ENCODE measurements at regions not wholly inside any gene's neighbourhood (a gene's known extent, or its start where the extent isn't known, plus 50 kb on each side); places are given as distances from the start of the nearest gene placed in this dataset.

DNA sequence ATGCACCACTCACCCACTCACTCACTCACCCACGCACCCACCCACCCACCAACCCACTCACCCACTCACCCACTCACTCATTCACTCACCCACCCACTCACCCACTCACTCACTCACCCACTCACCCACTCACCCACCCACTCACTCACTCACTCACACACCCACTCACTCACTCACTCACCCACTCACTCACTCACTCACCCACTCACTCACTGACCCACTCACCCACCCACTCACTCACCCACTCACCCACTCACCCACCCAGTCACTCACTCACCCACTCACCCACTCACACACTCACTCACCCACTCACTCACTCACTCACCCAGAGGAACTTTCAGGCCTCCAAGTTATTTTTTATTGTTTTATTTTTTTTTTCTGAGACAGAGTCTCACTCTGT is 93.1 kb upstream of the MKI67 start:
- H3K4me3 ChIP-seq (ENCODE audit: low read length): no peak overlapping the region
- DNase-seq (ENCODE audit: low read depth, low spot score): no peak

DNA sequence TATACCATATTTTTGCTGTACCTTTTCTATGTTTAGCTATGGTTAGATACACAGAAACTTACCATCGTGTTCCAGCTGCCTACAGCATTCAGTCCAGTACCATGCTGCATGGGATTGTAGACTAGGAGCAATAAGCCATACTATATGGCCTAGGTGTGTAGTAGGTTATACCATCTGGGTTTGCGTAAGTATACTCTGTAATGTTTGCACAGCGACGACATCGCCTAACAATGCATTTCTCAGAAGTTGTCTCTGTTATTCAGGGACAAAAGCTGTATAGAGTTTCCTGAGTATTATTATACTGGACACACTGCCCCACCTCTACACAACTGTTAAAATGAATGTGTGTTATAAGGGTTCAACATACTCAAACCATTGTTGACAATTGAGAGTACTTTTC is 93.8 kb upstream of the MKI67 start:
- no peak overlapping the region for H3K4me3 ChIP-seq (ENCODE audit: low read length)
- no peak for DNase-seq (ENCODE audit: low read depth, low spot score)

DNA sequence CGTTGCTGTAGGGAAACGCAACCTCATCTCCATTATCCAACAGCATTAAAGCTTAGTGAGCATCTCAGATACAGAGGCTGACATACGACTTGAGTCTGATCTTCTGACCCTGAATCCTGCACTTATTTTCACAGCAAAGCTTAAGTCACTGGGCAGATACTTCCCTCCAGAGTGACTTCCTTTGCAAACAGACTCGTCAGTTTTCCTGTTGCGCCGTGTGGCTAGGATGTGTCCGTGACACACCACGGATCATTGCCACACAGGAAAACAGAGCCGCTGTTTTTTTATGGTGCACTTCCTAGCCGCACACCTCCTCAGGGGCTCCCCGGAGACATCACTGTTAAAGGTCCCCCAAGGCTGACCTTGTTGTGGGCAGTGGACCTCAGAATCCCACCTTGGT is 94.9 kb upstream of the MKI67 start:
- DNase-seq (ENCODE audit: low read depth, low spot score): no peak
- no peak overlapping the region for H3K4me3 ChIP-seq (ENCODE audit: low read length)

DNA sequence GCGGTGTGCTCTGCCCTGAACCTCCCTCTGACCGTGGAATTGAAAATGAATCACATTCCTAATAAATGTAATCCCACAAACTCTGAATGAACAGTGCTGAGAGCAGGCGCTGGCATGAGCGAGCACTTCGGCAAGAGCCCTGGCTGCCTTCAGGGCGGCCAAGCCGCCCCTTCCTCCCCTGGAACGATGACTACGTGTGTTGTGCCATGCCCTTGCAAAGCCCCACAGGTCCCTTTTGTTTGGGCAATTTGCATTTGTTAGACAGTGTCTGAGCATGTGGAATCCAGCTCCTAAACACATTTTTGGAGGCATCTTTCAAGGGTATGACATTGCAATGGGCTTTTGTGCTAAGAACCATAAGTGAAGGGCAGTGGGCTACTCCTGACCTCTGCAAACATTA is 95.6 kb upstream of the MKI67 start:
- no peak for DNase-seq (ENCODE audit: low read depth, low spot score)
- no peak overlapping the region for H3K4me3 ChIP-seq (ENCODE audit: low read length)

DNA sequence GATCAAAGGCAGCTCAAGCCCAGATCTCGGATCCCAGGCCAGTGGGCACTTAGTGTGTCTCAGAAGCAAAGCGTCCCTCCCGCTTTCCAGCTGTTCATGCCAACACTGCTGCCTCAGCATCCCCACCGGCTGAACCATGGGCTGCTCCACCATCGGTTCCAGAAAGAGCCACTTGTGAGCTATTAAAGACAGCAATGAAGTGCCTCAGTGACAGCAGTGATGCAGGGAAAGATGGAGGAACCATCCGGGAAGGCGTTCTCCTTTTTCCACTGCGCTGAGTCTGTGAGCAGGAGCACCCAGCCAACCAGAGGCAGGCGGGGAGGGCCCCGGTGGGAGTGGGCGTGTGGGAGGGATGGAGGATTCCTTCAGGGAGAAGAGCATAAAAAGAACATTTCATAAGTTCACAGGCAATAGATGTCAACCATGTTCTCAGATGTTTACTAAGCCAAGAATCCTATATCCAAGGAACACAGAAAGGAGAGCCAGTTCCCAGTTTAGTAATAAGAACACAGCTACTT is 96.2 kb upstream of the MKI67 start:
- DNase-seq (ENCODE audit: low read depth, low spot score): no peak

DNA sequence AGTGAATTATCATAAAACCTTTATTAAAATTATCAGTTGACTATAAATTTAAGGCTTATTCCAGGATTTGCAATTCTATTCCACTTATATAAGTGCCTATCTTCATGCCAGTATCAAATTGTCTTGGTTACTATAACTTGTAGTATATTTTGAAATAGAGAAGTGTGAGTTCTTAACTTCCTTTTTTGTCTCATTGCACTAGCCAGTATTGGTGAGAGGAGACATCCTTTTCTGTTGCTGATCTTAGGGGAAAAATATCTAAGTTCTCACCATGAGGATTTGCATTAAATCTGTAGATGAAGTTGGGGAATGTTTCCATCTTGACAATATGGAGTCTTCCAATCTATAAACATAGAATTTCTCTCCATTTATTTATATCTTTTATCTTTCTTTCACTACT is 104.2 kb upstream of the MKI67 start:
- H3K4me3 ChIP-seq (ENCODE audit: low read length): no peak overlapping the region
- DNase-seq (ENCODE audit: low read depth, low spot score): no peak

More for the DNA sequence above, 96.2 kb upstream of the MKI67 start:
- no peak overlapping the region for H3K4me3 ChIP-seq (ENCODE audit: low read length)

DNA sequence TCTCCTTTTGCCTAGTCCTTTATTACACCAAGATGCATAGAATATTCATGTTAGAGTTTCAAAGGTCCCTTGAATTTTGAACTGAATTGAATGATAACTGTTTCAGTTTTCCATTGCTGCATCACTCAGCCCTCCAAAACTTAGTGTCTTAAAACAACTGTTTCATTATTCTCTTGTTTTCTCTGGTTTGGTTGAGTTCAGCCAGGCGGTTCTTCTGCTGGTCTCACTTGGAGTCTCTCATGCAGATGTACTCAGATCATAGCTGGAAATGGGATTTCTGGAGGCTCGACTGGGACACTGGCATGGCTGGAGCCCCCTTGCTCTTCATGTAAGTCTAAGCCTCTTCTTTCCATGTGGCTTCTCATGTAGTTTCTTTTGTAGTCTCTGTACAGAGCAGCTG is 107.2 kb upstream of the MKI67 start:
- H3K4me3 ChIP-seq (ENCODE audit: low read length): no peak overlapping the region
- DNase-seq (ENCODE audit: low read depth, low spot score): no peak

DNA sequence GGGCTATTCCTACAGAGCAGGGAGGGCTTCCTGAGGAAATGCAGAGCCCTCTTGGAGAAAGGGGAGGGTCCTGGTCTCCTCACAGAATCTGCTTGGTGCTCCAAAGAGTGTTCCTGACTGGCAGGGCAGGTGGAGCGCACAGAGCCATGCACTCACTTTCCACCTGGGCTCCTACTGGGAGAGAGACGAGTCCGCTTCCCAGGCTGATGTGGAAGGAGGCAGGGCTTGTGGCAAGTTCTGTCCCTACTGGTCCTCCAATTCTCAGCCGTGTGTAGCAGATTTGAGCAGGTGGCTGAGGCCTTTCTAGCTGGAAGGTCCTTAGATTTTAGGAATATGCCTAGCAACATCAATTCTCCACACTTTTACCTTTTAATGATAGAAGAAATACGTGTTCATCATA is 111.5 kb upstream of the MKI67 start:
- no peak overlapping the region for H3K4me3 ChIP-seq (ENCODE audit: low read length)
- no peak for DNase-seq (ENCODE audit: low read depth, low spot score)

DNA sequence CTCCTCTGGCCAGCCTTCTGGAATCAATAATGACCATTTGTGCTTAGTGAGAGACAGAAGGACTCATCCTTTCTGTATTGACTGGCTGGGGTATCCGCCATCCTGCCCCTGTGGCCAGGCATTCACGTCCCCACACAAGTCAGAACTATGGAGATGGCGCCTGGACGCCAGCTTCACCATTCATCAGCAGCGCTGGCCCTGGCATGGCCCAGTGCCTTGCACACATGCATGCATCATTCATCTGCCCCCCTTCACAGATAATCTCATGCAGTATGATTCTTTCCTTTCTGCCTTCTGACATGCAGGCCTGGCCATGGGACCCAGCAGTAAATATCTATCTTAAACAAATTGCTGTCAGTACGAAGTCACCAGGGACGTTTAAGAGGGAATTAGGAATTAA is 114.8 kb upstream of the MKI67 start:
- no peak for DNase-seq (ENCODE audit: low read depth, low spot score)
- H3K4me3 ChIP-seq (ENCODE audit: low read length): no peak overlapping the region

DNA sequence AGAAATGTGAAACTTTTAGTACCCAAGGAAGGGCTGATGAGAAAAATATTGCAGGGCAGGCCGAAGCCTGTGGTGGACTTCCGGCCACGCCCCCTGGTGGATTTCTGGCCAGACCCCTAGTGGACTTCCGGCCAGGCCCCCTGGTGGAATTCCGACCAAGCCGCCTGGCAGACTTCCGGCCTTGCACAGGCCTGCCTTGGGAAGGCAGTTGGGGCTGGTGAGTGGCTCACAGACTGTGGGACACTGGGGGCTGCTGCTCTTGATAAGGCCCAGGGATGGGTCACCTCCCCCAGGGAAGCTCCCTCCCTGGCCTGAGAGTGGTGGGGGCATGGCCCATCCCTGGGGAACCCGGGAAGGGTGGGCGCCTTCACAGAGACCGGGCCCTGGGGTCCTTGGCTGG is 116.4 kb upstream of the MKI67 start:
- H3K4me3 ChIP-seq (ENCODE audit: low read length): no peak overlapping the region
- no peak for DNase-seq (ENCODE audit: low read depth, low spot score)

DNA sequence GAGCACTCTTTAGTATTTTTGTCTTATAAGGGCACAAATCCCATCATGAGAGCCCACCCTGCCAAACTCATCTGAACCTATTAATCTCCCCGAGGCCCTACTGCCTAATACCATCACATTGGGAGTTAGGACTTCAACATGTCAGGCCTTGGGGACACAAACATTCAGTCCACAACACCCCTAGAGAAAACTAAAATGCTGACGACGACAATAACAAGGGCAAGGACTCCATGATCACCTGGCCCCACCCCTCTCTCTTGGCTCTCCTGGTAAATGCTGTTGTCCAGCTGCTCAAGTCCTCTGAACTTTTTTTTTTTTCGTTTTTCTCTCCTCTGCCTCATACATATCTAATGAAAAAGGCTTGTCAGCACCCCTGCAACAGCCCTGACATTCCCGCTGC is 118.8 kb upstream of the MKI67 start:
- H3K4me3 ChIP-seq (ENCODE audit: low read length): no peak overlapping the region
- DNase-seq (ENCODE audit: low read depth, low spot score): no peak

DNA sequence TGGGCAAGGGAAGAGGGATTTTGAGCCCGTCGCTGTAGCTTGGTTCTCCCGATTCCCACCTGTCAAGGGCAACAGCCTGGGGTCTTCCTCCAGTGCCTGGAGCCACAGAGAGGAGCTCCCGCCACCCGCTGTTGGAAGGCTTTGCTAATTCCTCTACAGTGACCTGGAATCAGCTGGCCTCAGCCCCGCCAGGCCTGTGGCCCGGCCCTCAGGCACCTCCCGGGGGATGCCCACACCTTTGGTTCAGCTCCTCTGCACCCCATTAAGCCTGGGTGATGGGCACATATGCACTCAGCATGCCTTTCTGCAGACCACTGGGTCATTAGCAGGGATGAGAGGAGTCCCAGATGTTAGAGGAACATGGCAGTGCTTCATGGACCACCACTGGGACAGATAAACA is 121.4 kb upstream of the MKI67 start:
- no peak for DNase-seq (ENCODE audit: low read depth, low spot score)
- no peak overlapping the region for H3K4me3 ChIP-seq (ENCODE audit: low read length)

DNA sequence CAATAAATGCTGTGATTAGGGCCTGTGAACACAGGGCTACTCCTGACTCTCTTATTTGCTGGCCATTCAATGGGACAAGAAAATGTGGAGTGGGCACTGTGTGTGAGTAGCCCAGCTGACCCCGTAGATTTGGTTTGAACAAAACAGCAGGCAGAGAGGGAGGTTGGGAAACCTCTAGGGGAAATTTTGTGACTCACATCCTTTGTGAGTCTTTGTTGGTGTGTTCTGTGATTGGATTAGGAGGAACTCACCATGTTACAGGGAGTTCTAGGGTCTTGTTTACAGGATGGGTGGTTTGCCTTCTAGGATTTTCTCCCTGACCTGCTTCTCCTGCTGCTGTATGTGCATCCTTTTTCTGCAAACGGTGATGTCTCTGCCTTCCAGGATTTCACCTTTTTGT is 128.3 kb upstream of the MKI67 start:
- DNase-seq (ENCODE audit: low read depth, low spot score): no peak
- H3K4me3 ChIP-seq (ENCODE audit: low read length): no peak overlapping the region

DNA sequence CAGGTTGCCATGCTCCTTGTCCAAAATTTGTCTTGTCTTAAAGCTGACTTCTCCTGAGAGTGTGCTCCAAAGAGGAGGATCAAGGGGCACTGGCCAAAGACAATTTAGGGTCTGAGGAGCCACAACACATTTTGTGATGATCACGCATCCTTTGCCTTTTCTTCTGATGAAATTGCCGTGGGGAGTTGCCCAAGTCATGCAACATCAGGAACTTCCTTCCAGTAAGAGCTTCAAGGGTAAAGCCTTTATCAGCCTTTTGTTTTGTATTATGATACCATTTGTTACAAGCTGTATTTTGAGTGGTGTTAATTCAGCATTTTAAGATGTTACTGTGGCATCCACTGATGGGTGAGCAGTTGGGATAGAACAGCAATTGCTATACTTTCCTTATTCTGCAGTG is 131.2 kb upstream of the MKI67 start:
- DNase-seq (ENCODE audit: low read depth, low spot score): no peak
- no peak overlapping the region for H3K4me3 ChIP-seq (ENCODE audit: low read length)

DNA sequence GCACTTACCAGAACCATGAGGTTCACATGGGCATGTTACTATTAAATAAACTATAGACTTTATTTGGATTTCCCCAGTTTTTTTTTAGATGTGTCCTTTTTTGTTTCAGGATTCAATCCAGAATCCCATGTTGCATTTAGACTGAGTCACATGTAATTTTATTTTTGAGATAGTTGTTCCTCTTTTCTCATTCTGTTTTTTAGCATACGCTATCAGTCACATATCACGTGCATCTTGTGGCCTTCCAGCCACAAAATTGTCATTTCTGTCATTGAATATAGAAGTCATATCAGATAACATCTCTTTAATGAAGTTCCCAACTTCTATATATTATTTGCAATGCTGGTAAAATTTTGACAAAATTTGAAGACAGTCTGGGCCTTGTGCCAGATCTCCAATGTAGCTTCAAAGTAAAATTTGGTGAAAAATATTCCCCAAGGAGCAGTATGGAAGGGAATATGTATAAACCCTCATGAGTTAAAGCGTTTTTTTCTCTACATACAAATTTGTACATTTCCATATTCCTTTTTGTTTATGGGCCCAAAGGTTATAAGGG is 132.3 kb upstream of the MKI67 start:
- DNase-seq (ENCODE audit: low read depth, low spot score): no peak
- no peak overlapping the region for H3K4me3 ChIP-seq (ENCODE audit: low read length)

DNA sequence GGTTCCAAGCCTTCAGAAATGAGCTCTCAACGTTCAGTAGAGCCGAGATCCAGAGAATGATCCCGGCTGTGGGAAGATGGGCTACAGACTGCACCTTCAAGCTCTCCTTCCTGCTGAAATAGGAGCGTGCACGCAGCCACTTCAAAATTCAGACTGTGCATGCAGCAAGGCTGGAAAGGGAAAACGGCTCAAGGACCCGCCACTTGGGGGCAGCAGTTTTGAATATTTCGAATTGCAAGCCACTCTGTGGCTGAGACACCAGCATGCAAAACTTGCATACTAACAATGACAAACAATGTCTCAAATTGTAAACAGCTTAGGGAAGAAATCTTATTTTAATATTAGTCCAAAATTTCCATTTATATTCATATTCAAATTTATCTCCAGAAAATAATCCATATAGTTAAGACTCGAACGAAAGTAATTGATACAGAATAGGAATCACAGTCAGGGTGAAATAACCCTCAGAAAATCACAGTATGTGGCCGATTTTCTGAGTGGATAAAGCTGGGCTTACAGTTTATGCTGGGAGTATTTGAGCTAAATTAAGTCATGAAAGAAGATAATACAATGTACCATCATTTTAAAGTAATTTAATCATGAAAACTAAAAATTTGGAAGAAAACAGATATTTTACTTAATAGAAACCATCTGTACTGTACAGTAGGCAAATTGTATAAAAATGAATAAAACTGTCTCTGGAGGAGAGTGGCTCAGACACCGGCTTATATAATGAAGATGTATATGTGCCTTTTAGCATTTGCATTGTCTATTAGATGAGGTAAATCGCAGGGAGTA is 137.9 kb upstream of the MKI67 start:
- no peak overlapping the region for H3K4me3 ChIP-seq (ENCODE audit: low read length)
- DNase-seq (ENCODE audit: low read depth, low spot score): peak; percentile 55

DNA sequence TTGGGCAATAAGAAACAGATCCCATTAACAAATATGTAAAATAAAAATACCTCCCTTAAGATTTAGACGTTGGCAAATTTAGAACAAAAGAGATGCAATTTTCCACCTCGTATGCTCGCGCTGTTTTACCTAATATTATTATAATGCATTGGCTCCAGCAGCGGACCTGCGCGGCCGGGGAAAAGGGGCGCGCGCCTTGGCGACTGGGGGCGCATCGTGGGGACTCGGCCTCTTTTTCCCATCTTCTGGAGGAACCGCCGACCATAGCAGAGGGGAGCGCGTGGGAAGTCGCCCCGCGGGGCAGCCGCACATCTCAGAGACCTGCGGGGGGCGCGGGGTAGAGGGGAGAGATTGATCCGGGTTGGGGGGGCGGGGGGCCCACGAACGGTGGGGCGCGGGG is 139.4 kb upstream of the MKI67 start:
- no peak for DNase-seq (ENCODE audit: low read depth, low spot score)
- no peak overlapping the region for H3K4me3 ChIP-seq (ENCODE audit: low read length)

DNA sequence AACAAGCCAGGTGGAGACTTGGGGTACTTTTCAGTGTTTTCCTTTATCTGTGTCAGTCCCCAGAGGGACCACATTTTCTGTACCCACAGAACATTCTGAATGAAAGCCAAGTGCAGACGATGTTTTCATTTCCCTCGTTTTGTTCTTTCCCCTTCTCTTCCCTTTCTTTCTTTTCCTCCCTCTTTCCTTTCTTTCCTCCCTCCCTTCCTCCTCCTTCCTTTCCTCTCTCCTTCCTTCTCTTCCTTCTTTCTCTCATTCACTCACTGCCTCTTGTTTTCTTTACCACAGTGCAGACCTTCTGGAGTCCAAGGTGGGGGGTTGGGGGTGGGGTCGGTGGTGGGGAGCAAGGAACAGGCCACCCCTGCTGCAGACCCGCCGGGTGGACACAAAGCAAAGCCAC is 141.4 kb upstream of the MKI67 start:
- H3K4me3 ChIP-seq (ENCODE audit: low read length): no peak overlapping the region
- no peak for DNase-seq (ENCODE audit: low read depth, low spot score)

DNA sequence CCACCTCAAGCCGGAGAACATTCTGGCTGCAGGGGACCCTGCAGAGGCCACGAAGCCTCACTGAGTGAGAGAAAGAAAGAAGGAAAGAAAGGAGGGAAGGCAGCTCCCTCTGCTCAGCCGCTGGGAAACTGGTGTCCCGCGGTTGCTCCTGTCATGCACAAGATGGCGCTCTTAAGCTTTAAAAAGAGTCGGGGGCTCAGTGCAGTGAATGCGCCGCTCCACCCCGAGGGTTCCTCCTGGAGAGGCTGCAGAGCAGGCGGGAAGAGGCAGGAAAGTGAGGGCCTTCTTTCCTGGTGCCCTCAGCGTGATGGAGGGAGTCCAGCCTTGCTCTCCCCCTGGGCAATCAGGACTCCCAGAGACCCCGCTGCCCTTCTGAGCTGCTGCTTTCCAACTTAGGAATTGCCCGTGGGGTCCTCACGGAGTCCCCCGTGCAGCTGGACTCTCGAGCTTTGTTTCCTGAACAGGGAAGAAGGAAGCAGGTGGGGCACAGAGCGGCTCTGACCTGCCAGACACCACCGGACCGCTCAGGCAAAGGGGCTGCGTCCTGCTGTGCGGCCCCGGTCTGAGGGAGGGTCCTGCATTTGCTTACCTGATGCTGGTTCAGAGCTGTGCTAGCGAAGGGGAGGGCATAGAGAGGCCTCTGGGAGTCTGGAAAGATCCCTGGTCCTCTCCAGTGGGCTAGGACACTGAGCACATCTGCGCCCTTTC is 141.9 kb upstream of the MKI67 start:
- peak; percentile 30 for DNase-seq (ENCODE audit: low read depth, low spot score)
- no peak overlapping the region for H3K4me3 ChIP-seq (ENCODE audit: low read length)

DNA sequence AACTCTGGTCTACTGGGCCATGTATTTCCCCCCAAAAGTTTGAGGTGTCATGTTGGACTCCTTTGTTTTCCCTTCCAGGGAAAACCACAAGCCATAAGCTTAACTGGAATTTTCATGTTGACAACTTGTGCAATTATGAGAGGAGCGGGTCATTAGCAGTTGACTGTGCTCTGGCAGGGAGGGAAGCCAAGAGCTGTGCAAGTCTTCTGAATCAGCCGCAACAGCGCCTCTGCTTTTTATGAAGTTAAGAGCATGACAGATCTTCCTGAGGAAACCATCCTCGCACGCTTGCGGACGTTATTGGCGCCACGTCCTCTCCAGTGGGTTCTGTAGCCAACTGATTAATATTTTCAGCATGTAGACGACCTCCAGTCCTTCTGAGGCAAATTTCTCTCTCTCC is 148.7 kb upstream of the MKI67 start:
- DNase-seq (ENCODE audit: low read depth, low spot score): no peak

More for the DNA sequence above, 148.7 kb upstream of the MKI67 start:
- H3K4me3 ChIP-seq (ENCODE audit: low read length): no peak overlapping the region

Data from Jurkat, Clone E6-1 (cell line).